ENCODE measurements at regions not wholly inside any gene's neighbourhood (a gene's known extent, or its start where the extent isn't known, plus 50 kb on each side); places are given as distances from the start of the nearest gene placed in this dataset.
"Not testable (repeated sequence)": the region's sequence is repeated elsewhere in the genome, so short reads cannot be mapped to it uniquely, and the experiment has no call there.

DNA sequence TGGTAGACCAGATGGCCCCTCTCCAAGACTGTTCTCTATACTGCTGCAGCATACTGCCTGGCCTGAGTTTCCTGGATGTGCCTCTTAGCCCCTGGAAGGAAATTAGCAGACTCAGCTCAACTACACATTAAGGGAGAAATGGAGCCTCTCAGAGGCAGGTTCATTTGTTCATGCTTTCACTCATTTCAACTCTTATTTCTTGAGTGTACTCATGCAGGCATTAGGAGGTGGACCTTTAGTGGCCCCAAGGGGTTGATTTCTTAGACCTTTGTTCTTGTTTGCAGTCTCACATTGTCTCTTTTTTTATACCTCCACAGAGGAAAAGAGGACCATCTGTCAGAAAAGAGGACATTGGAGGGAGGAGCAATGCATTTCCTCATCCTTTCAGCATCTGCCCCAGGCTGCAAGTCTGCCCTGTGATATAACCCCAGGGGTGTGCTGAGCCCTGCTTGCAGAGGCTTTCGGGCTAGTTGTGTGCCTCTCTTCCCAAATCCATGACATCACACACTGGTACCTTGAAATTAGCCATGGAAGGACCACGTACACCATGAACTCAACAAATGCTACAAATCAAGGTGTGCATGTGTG lies 456.2 kb downstream of the CD83 start:
- FAIRE-seq: no peak

DNA sequence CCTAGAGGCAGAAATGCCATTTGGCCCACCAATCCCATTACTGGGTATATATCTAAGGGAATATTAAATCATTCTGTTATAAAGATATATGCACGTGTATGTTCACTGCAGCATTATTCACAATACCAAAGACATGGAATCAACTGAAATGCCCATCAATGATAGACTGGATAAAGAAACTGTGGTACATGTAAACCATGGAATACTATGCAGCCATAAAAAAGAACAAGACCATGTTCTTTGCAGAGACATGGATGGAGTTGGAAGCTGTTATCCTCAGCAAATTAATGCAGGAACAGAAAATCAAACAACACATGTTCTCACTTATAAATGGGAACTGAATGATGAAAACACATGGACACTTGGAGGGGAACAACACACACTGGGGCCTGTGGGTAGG lies 458.4 kb downstream of the CD83 start:
- FAIRE-seq: no peak

DNA sequence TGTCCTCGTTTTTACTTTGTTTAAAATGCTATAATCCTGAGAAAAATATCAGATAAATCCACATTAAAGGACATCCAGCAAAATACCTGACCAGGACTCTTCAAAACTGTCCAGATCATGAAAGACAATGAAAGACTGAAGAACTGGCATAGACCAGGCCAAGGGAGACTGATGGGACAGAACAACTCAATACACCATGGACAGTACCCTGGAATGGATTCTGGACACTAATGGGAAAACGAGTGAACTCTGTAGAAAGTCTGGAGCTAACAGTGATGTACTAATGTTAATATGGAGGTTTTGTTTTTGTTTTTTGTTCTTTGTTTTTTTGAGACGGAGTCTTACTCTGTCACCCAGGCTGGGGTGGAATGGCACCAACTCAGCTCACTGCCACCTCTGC lies 461.4 kb downstream of the CD83 start:
- FAIRE-seq: no peak

DNA sequence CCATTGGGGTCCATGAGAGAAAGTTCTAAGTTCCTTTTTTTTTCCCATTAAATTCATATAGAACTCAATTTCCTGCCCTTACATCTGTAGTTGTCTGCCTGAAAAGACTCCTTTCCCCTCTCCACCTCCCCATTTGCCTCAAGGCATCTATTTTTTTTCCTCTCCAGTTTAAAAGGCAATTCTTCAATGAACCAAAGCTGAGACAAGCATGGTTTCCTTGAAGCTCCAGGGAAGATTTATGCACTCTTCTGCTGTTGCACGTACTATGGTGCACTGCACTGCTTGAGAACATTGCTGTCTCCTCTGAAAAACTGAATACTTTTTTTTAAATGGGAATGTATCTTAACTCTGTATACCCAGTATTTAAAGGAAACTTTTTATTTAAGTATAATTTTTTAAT lies 465.2 kb downstream of the CD83 start:
- no peak for FAIRE-seq

DNA sequence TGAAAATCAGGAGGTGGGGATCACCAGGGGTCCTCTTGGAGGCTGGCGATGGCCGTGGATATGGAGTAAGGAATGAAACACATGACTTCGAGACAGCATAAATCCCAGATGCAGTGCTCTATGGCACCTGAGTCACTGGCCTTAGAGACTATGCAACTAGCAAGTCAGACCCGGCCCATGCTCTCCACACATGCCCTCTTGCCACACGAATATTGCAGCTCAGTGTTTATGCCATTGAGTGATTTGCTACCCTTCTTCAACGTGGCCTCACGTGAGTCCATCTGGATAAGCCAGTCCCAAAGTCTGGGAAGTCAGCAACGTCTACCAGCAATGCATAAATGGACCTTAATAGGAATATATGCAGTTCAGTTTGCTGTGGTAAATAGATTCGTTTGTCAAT lies 466.3 kb downstream of the CD83 start:
- no peak for FAIRE-seq

DNA sequence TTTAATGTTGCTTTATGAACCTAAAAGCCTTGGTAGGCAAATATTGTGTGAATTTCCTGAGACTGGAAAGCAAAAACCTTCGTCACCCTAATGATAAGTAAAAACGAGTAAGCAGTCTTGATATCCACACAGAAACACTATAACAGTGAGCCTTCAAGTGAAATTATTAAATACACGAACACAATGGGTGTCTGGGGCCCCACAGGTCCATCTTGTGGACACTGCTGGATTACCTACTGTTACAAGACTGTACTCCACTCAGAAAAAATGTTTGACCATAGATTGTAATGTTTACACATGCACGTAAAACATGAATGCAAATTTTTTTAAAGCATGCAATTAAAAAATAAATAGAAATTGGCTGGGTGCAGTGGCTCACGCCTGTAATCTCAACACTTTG lies 466.9 kb downstream of the CD83 start:
- no peak for FAIRE-seq

DNA sequence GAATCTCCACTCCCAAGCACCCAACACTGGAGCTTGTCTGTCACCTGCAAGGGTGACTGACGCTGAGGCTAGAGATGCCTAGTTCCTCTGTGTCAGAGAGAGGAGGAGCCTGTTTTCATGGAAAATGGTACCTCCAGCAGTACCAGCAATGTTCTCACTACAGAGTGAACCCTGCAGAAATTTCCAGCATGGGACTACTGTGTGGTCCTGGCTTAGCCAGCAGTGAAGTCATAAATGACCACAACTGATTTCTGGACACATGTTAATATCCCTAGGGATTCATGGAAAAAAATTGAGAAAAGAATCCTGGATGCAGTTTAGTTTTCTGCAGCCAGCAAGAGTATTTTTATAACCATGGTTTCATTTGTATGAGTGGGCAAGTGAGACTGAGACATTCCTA lies 468.1 kb downstream of the CD83 start:
- FAIRE-seq: no peak

DNA sequence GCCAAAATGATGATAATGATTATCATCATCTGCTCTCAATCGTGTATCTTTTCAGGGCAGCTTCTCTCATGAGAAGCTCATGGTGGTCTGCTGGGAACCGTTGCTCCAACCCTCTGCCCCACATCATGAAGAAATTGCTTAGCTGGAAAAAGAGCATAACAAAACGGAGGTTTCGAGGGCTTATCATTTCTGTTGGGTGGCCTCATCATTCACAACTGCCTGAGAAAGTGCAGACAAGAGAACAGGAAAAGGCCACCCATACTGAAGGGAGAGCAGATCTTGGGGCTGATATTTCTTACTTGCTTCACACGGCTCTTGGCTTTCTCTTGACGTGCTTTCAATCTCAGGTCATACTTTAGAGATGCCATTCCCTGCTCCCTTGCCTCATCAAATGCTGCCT lies 471.6 kb downstream of the CD83 start:
- FAIRE-seq: no peak

DNA sequence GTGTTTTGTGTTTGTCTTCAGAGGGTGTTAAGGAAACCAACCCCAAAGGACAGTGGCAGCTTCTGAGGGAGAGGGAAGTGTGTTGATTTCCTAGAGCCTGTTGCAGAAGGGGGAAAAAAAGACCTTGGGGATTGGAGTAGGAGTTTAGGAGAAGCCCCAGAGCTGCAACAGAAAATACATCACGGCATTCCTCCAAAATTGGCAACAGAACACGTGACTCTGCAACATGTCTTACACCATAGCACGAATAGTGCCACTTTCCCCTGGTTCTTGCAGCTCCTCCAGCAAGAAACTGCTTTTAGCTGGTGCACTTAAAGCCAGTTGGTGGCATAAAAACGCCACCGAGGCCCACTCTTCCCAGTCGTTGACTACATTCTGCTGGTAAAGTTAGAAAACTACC lies 473.0 kb downstream of the CD83 start:
- no peak for FAIRE-seq

DNA sequence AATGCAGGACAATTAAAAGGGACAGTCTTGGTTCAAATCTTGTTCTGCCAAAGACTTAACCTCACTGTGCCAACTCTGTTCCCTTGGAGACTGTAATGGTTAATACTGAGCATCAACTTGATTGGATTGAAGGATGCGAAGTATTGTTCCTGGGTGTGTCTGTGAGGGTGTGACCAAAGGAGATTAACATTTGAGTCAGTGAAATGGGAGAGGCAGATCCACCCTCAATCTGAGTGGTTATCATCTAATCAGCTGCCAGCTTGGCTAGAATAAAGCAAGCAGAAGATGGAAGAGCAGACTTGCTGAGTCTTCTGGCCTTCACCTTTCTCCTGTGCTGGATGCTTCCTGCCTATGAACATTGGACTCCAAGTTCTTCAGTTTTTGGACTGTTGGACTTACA lies 474.4 kb downstream of the CD83 start:
- FAIRE-seq: no peak

DNA sequence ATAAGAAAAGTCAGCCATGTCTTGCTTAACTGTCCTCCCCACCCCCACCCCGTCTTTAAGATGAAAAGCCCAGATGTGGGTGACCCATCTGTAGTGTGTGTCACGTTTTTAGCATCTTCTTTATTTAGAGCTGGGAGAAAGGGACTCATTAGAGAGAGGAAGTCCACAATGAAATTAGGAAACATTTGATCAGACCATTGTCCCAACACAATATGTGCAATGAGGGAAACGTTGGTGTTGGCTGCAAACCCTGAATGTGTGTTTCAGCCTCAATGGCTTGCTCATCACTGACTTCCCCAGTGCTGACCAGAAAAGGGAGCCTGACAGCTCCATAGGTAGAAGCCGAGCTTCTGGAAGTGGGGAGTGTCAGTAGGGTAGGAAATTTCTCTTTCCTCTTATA lies 475.7 kb downstream of the CD83 start:
- no peak for FAIRE-seq

DNA sequence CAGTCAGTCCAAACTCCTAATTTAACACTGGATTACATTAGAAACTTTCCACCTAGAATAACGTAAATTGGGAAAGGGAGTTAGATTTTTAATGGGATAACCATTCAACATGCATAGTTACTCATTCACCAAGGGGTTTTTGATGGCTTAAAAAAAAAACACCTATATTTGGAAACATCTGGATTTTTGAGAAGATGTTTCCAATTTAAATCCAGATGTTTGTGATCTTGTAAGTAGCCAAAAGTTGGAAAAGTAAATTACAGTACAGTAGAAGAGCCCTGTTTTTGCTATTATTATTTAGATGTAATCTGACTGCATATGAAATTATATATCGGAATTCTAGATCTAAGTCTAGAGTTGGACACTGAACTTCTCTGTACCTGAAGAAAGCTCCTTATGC lies 478.2 kb downstream of the CD83 start:
- no peak for FAIRE-seq

DNA sequence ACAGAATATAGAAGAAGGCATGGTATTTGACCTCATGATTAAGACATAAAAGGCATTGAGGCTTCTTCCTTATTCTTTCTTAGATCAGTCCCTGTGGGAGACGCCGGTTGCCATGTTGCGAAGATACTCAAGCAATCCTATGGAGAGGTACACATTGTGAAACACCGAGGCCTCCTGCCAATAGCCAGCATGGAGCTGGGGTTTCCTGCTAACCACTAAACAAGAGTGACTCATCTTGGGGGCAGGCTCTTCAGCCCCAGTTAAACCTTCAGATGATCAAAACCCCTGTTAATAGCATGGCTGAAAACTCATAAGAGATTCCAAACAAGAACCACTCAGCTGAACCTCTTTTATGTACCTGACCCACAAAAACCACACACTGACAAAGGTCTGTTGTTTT lies 478.8 kb downstream of the CD83 start:
- FAIRE-seq: no peak

DNA sequence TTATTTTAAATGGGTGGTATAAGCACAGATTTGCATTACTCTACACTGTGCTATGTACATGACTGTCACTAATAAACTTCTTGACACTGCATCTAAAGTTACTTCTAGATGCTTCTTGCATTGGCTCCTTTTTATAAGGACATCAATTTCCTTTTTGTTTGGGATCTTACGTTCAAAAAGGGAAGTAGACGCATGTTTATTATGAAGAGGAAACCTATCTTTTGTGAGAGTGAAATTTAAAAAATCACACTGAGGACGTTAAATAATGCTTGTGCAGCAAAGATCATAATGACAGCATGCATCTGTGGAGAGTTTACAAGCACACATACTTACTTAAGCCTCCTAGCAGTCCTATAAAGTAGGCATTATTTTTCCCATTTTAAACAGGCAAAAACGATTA lies 479.5 kb downstream of the CD83 start:
- FAIRE-seq: no peak

DNA sequence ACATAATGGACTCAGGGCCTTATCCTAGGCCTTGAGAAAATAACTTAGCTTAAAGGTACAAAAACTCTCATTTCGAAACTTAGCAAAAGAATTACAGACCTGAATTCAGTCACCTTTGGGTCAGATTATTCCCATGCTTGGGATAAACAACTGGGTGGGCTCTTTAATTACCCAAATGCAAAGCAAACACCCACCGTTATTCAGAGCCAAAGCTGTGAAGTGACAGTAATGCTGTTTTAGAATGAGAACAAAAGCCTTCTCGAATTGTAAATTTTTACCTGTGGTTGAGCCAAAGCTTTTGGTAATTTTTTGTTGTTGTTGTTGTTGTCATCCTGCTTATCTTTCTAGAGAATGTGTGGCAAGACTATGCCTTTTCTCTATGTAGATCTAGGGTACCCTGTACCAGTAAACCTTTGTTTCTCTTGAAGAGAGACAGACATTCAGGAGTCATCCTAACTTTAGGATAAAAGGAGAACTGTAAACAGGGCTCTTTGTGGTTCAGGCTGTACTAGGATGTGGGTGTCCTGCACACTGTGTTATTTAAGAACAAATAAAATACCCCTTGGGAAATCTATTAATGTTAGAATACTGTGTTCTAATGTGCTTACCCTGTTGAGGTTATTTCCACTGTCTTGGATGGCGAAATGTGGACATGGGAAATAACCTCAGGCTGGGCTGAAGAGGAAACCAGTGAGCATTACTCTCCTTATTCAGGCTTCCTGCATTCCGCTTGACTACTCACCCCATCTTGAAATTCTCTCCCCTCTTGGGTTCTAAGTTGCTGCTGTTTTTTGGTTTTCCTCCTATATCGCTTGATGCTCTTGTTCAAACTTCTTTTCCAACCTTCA lies 480.7 kb downstream of the CD83 start:
- FAIRE-seq: no peak

DNA sequence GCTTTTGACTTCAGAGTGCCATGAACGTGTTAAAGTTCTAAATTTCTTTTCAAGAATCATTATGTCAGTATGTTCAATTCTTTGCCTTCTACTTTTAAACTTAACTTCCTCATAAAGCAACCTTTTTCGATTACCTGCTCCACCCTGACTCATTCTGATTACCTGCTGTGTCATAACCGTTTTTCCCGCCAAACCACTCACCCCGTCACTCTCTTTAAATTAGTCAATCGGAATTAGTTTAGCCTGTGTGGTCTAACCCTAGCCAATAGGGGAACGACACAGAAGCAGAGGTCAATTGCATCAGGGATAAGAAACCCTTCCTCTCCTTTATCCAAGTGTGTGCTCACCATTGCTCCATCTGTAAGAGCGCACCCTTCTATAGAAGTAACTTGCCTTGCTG lies 482.7 kb downstream of the CD83 start:
- FAIRE-seq: not testable (repeated sequence)

DNA sequence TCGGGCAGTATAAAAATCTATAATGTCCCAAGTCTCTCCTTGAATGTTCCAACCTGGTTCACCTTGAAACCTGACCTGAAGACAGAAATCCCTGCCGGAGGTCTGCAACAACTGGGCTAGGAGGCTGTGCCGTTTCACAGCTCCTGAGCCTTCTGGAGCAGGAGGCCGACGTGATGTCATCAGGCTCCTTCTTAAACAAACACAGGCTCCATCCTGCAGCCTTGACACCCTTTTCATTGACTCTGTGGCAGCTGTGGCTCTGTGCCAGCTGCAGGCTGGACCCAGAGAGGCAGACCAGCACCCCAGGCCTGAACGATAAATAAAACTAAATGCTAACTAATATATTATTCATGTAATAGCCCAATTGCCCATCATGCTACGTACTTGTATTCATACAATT lies 483.9 kb downstream of the CD83 start:
- FAIRE-seq: no peak

DNA sequence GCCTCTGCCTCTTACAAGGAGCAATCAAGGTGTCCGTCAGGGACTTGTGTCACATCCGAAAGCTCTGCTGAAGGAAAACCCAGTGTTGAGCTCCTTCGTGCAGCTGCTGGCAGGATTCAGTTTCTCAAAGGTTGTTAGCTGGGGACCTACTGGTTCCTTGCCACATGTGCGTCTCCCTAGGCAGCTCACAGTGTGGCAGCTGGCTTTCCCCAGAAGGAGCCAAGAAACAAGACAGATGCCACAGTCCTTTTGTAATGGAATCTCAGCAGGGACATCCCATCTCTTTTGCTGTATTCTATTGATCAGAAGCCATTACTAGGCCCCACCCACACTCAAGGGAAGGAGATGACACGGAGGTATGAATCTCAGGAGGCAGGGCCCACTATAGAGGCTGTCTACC lies 488.8 kb downstream of the CD83 start:
- FAIRE-seq: no peak

DNA sequence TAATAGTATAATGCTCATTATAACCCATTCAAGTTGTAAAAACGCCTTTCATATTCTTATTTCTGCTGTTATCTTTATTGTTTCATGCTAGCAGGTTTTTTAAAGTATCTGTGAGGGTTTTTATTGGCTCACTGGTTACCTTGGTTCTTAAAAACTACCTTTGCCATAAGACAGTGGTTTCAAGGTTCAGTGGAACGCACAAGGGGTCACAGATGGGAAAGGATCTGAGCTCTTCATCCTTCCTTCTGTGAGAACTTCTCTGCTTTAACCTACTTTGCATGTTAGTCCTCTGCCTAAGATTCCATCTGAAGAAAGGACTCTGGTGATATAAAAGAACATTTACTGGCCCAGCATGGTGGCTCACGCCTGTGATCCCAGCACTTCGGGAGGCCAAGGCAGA lies 492.6 kb downstream of the CD83 start:
- no peak for FAIRE-seq

DNA sequence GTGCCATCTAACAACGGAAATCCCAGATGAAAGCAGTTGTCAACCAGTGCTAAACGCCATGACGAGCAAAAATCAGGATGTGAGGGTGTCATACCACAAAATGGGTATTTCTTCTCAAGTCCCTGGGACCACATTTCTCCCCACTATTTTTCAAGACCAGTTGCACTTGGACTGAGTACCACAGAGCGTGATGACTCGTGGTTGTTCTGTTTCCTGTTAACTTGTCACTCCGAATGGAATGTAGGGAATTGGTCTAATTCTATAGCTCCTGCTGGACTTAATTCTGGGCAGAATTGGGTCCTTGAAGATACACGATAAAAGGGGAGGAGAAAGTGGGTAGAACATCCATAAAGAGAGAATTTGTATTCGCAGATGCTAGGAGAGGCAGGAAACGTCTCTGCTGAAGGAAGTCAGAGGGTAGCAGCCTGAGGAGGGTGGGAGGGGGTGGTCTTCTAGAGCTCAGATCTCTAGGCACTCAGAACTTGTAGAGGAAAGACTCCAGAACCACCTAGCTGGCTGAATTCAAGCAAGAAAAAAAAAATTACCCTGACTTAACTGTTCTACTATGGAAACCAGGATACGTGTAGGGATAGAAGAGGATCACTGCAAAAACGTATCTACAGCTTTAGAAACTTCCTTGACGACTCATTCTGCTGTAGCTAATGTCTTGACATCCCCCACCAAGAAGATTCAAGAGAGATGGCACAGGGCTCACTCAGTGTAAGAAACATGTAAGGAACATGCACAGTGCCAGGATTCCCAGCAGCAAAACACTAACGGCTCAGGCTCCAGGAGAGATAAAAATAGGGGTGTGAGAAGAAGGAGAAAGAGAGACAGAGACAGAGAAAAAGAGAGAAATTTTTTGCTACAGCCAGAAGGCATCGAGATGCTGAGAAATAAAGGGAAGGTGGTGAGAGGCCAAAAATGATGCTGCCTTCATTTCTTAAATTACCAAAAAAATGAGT lies 494.7 kb downstream of the CD83 start:
- no peak for FAIRE-seq

DNA sequence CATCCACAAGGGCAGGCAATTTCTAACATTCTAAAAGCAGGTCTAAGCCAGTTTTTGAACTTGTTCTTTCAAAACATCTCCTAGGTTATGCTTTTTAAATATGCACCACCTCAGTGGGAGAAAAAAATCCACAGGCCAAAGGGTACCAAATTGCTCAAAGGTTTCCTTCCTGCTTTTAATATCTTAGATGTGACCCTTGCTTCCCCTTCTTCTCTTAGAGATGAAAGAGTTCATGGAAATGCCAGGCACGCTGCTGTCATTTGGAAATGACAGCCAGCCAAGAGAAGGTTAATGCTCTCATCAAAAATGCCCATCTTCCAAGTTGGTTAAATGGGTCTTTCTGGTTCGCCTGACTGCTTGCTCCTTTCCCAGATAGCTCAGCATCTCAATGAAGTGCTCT lies 497.1 kb downstream of the CD83 start:
- FAIRE-seq: no peak

DNA sequence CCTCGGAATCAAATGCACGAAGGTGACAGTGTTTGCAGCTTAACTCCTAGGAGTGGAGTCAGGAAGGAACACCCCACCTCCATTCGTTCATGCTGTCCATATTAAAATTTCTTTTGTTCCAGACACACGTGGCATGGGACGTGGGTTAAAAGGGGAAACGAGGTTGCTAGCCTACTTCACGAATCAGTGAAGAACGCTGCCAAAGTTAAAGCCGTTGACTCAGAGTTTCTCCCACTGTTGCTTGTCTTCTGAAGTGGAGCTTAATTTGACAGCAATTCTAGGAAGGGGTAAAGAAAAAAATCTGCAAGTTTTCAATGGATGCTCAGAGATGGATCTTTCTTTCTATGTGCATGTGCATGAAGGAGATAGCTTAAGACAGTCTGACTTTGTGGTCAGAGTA lies 499.1 kb downstream of the CD83 start:
- FAIRE-seq: no peak

DNA sequence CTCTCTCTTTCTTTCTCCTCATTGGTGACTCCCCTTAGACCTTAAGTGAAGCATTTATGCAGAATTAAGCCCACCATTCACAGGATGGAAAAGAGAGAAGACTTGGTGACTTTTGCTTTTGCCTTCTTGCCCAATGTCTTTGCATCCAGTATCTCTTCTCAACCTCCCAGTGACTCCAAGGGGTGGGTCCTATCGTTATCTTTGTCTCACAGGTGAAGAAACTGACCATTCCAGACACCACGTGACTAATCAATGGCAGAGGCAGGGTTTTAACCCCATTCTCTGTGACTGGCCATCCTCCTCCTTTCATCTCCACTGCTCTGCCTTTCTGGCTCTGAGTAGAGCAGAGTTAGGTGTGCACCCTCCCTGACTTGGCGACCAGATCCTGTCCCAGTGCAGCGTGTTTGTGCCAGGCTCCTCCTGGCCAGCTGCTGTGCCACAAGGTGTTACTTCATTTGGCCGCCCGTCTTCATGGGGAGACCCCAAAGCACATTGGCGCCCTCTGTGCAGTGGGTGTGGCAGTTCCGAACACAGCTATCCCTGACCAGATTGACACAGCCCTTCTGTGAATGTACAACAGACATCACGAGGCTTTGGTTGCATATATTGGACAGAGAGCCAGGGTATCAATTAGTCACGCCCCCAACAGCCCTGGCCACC lies 501.3 kb downstream of the CD83 start:
- no peak for FAIRE-seq
